Activated CD4-positive, alpha-beta T cell treated with anti-CD3 and anti-CD28 coated beads, Interleukin-2, amount 10 ng/mL, durations not matched to agents 24 days and 14 days (primary cell): ENCODE measurements at regions not wholly inside any gene's neighbourhood (a gene's known extent, or its start where the extent isn't known, plus 50 kb on each side); places are given as distances from the start of the nearest gene placed in this dataset.
"Not testable (repeated sequence)": the region's sequence is repeated elsewhere in the genome, so short reads cannot be mapped to it uniquely, and the experiment has no call there.

ENCODE experiments used
- DNase-seq: peaks from one replicate; pipeline ENCODE4 v3.0.0; 2022
- H3K27ac Mint-ChIP-seq: one replicate; pipeline ENCODE4 v1.8.0; 2022; ENCODE audit warnings: mild to moderate bottlenecking, mixed read lengths
- H3K27me3 Mint-ChIP-seq: one replicate; pipeline ENCODE4 v1.8.0; 2022; ENCODE audit warnings: mixed read lengths
- H3K36me3 Mint-ChIP-seq: one replicate; pipeline ENCODE4 v1.8.0; 2022; ENCODE audit warnings: low read depth, mild to moderate bottlenecking, mixed read lengths
- H3K4me1 Mint-ChIP-seq: one replicate; pipeline ENCODE4 v1.8.0; 2021; ENCODE audit warnings: mixed read lengths
- H3K4me3 Mint-ChIP-seq: one replicate; pipeline ENCODE4 v1.8.0; 2022; ENCODE audit warnings: mild to moderate bottlenecking, moderate library complexity, mixed read lengths
- H3K9me3 Mint-ChIP-seq: one replicate; pipeline ENCODE4 v1.8.0; 2021; ENCODE audit warnings: mixed read lengths
- intact Hi-C: fragments of 100-400 bp; cut with micrococcal nuclease; formaldehyde crosslinking; loops from one replicate; pipeline ENCODE4 v1.15.1; 2023

- no peaks in the 10 kb centered on the region for H3K4me1 Mint-ChIP-seq
- no peaks in the 10 kb centered on the region for H3K9me3 Mint-ChIP-seq
- H3K27ac Mint-ChIP-seq = no peak overlapping the region
- no peaks in the 10 kb centered on the region for H3K36me3 Mint-ChIP-seq
- DNase-seq = no peak
- no peaks in the 10 kb centered on the region for H3K27me3 Mint-ChIP-seq
- intact Hi-C loops = no loop called here
- H3K4me3 Mint-ChIP-seq = no peak overlapping the region
Measured at GRCh38 chr11:16536513-16536912, 180.2 kb upstream of the SOX6 start.

GRCh38 chr11:16528639-16529038 is 172.3 kb upstream of the SOX6 start:
- Mint-ChIP-seq H3K4me1 (no peaks in the 10 kb centered on the region), H3K4me3 (no peak overlapping the region), H3K27me3 (no peaks in the 10 kb centered on the region), H3K27ac (no peak overlapping the region), H3K9me3 (no peaks in the 10 kb centered on the region), H3K36me3 (no peaks in the 10 kb centered on the region)
- DNase-seq = no peak
- intact Hi-C loops = no loop called here

- intact Hi-C loops = no loop called here
- Mint-ChIP-seq H3K36me3 (no peaks in the 10 kb centered on the region), H3K27me3 (no peaks in the 10 kb centered on the region), H3K4me3 (no peak overlapping the region), H3K27ac (no peak overlapping the region), H3K9me3 (no peaks in the 10 kb centered on the region), H3K4me1 (no peaks in the 10 kb centered on the region)
- no peak for DNase-seq
Measured at GRCh38 chr11:16527525-16528246, 171.3 kb upstream of the SOX6 start.

- no peak overlapping the region for H3K27ac Mint-ChIP-seq
- H3K4me1 Mint-ChIP-seq = no peaks in the 10 kb centered on the region
- no peak for DNase-seq
- H3K4me3 Mint-ChIP-seq = no peak overlapping the region
- no peaks in the 10 kb centered on the region for H3K9me3 Mint-ChIP-seq
- H3K27me3 Mint-ChIP-seq = no peaks in the 10 kb centered on the region
- no peaks in the 10 kb centered on the region for H3K36me3 Mint-ChIP-seq
- intact Hi-C loops = no loop called here
Measured at GRCh38 chr11:16526947-16527346, 170.6 kb upstream of the SOX6 start.

GRCh38 chr11:16520713-16521112 is 164.4 kb upstream of the SOX6 start:
- H3K4me1 Mint-ChIP-seq, H3K27ac Mint-ChIP-seq, H3K27me3 Mint-ChIP-seq, intact Hi-C loops, H3K36me3 Mint-ChIP-seq, H3K9me3 Mint-ChIP-seq, DNase-seq, H3K4me3 Mint-ChIP-seq: not testable (repeated sequence)

- H3K27me3 Mint-ChIP-seq = no peaks in the 10 kb centered on the region
- no peak overlapping the region for H3K4me3 Mint-ChIP-seq
- H3K27ac Mint-ChIP-seq = no peak overlapping the region
- no peaks in the 10 kb centered on the region for H3K4me1 Mint-ChIP-seq
- no peak for DNase-seq
- H3K9me3 Mint-ChIP-seq = peaks cover 4% of the 10 kb centered on the region
- H3K36me3 Mint-ChIP-seq = no peaks in the 10 kb centered on the region
- intact Hi-C loops = no loop called here
Measured at GRCh38 chr11:16512899-16513241, 156.5 kb upstream of the SOX6 start.

- no peak for DNase-seq
- Mint-ChIP-seq H3K36me3 (no peaks in the 10 kb centered on the region), H3K4me3 (no peak overlapping the region), H3K4me1 (no peaks in the 10 kb centered on the region), H3K27me3 (no peaks in the 10 kb centered on the region), H3K27ac (no peak overlapping the region), H3K9me3 (peaks cover 4% of the 10 kb centered on the region)
- intact Hi-C loops = no loop called here
Measured at GRCh38 chr11:16512198-16512898, 156.0 kb upstream of the SOX6 start.

GRCh38 chr11:16511116-16512114 is 155.1 kb upstream of the SOX6 start:
- Mint-ChIP-seq H3K27ac (no peak overlapping the region), H3K36me3 (no peaks in the 10 kb centered on the region), H3K4me1 (no peaks in the 10 kb centered on the region), H3K4me3 (no peak overlapping the region), H3K9me3 (peaks cover 8% of the 10 kb centered on the region), H3K27me3 (no peaks in the 10 kb centered on the region)
- intact Hi-C loops = no loop called here
- DNase-seq = no peak

GRCh38 chr11:16505481-16505880 is 149.1 kb upstream of the SOX6 start:
- Mint-ChIP-seq H3K4me3 (no peak overlapping the region), H3K9me3 (peaks cover 18% of the 10 kb centered on the region), H3K36me3 (no peaks in the 10 kb centered on the region), H3K4me1 (no peaks in the 10 kb centered on the region), H3K27me3 (no peaks in the 10 kb centered on the region), H3K27ac (no peak overlapping the region)
- intact Hi-C loops = no loop called here
- no peak for DNase-seq

- not testable (repeated sequence) for H3K27me3 Mint-ChIP-seq
Measured at GRCh38 chr11:16503891-16504290, 147.5 kb upstream of the SOX6 start.

GRCh38 chr11:16494918-16495691 is 138.8 kb upstream of the SOX6 start:
- H3K27me3 Mint-ChIP-seq = no peaks in the 10 kb centered on the region
- H3K27ac Mint-ChIP-seq = no peak overlapping the region
- intact Hi-C loops = no loop called here
- H3K4me3 Mint-ChIP-seq = no peak overlapping the region
- H3K9me3 Mint-ChIP-seq = no peaks in the 10 kb centered on the region
- H3K36me3 Mint-ChIP-seq = no peaks in the 10 kb centered on the region
- no peaks in the 10 kb centered on the region for H3K4me1 Mint-ChIP-seq
- no peak for DNase-seq

More at GRCh38 chr11:16503891-16504290, 147.5 kb upstream of the SOX6 start:
- intact Hi-C loops, H3K4me3 Mint-ChIP-seq, H3K27ac Mint-ChIP-seq, H3K36me3 Mint-ChIP-seq, H3K4me1 Mint-ChIP-seq, DNase-seq: not testable (repeated sequence)
- H3K9me3 Mint-ChIP-seq = peaks cover 18% of the 10 kb centered on the region

GRCh38 chr11:16484434-16484833 is 128.1 kb upstream of the SOX6 start:
- Mint-ChIP-seq H3K27ac (no peak overlapping the region), H3K4me1 (no peaks in the 10 kb centered on the region), H3K36me3 (no peaks in the 10 kb centered on the region), H3K9me3 (no peaks in the 10 kb centered on the region), H3K4me3 (no peak overlapping the region), H3K27me3 (no peaks in the 10 kb centered on the region)
- intact Hi-C loops = no loop called here
- DNase-seq = no peak

- H3K27ac Mint-ChIP-seq = no peak overlapping the region
- no peaks in the 10 kb centered on the region for H3K9me3 Mint-ChIP-seq
- no peak for DNase-seq
- no peaks in the 10 kb centered on the region for H3K4me1 Mint-ChIP-seq
- H3K27me3 Mint-ChIP-seq = no peaks in the 10 kb centered on the region
- intact Hi-C loops = no loop called here
- H3K36me3 Mint-ChIP-seq = no peaks in the 10 kb centered on the region
- no peak overlapping the region for H3K4me3 Mint-ChIP-seq
Measured at GRCh38 chr11:16474659-16475058, 118.3 kb upstream of the SOX6 start.
